ENCODE measurements at regions not wholly inside any gene's neighbourhood (a gene's known extent, or its start where the extent isn't known, plus 50 kb on each side); places are given as distances from the start of the nearest gene placed in this dataset.

DNA sequence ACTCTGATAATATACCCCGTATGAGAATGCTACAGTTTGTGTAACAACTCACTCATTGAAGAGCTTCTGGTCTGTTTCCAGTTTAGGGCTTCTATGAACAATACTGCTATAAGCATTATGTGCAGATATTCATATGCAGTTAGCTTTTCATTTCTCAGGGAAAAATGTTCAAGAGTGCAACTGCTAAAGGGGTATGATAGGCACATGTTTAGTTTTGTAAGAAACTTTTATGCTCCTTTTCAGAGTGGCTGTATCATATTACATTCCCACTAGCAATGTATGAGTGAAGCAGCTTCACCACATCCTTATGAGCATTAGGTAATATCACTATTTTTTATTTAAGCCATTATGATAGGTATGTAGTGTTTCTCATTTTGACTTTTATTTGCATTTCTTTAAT lies 182.6 kb upstream of the CXCL12 start:
- no peak for TF ChIP-seq EP300 (IDR thresholded peaks at IDR 0.05)
- TF ChIP-seq POLR2AphosphoS5 (IDR thresholded peaks at IDR 0.05), result no peak
